ENCODE measurements at regions not wholly inside any gene's neighbourhood (a gene's known extent, or its start where the extent isn't known, plus 50 kb on each side); places are given as distances from the start of the nearest gene placed in this dataset.
"Not testable (repeated sequence)": the region's sequence is repeated elsewhere in the genome, so short reads cannot be mapped to it uniquely, and the experiment has no call there.

GRCh38 chr9:106233116-106233515 lies 538.8 kb downstream of the TMEM38B start:
- Histone ChIP-seq H3K27me3 (no peaks in the 10 kb centered on the region), H3K9me3 (no peaks in the 10 kb centered on the region), H3K27ac (no peak overlapping the region), H3K4me1 (no peaks in the 10 kb centered on the region), H3K36me3 (no peaks in the 10 kb centered on the region), H3K4me3 (replicated peaks in 1 of 3) (no peak overlapping the region)
- intact Hi-C loops (cut with DNase I): no loop called here
- TF ChIP-seq CTCF (IDR thresholded peaks at IDR 0.05): no peak
- no peak for TF ChIP-seq POLR2A (IDR thresholded peaks at IDR 0.05)
- DNase-seq: no peak

- H3K27ac ChIP-seq; intact Hi-C loops (cut with DNase I); H3K4me3 ChIP-seq (replicated peaks in 1 of 3); H3K36me3 ChIP-seq; H3K4me1 ChIP-seq; DNase-seq; H3K27me3 ChIP-seq; H3K9me3 ChIP-seq: not testable (repeated sequence)
- 97% methylated on average over 10 of the region's 10 CpGs for WGBS, 2 donors
These were observed 566.6 kb downstream of the TMEM38B start for GRCh38 chr9:106260908-106261307.

GRCh38 chr9:106277966-106278365 lies 583.6 kb downstream of the TMEM38B start:
- H3K4me1 ChIP-seq: no peaks in the 10 kb centered on the region
- H3K36me3 ChIP-seq: no peaks in the 10 kb centered on the region
- H3K4me3 ChIP-seq (replicated peaks in 1 of 3): no peak overlapping the region
- intact Hi-C loops (cut with DNase I): no loop called here
- WGBS, 2 donors: 75 to 81% methylated on average over 6 of the region's 6 CpGs
- TF ChIP-seq CTCF (IDR thresholded peaks at IDR 0.05): no peak
- no peak for TF ChIP-seq POLR2A (IDR thresholded peaks at IDR 0.05)
- no peaks in the 10 kb centered on the region for H3K27me3 ChIP-seq
- no peaks in the 10 kb centered on the region for H3K9me3 ChIP-seq
- no peak overlapping the region for H3K27ac ChIP-seq
- DNase-seq: no peak

GRCh38 chr9:106283769-106284168 lies 579.2 kb upstream of the ZNF462 start:
- intact Hi-C loops (cut with DNase I): no loop called here
- no peaks in the 10 kb centered on the region for H3K9me3 ChIP-seq
- no peak overlapping the region for H3K27ac ChIP-seq
- no peak for DNase-seq
- H3K27me3 ChIP-seq: no peaks in the 10 kb centered on the region
- WGBS, 2 donors: 72 to 76% methylated on average over 5 of the region's 5 CpGs
- no peak overlapping the region for H3K4me3 ChIP-seq (replicated peaks in 1 of 3)
- TF ChIP-seq POLR2A (IDR thresholded peaks at IDR 0.05): no peak
- no peak for TF ChIP-seq CTCF (IDR thresholded peaks at IDR 0.05)
- no peaks in the 10 kb centered on the region for H3K4me1 ChIP-seq
- no peaks in the 10 kb centered on the region for H3K36me3 ChIP-seq

GRCh38 chr9:106284296-106284695 lies 578.7 kb upstream of the ZNF462 start:
- 78 to 89% methylated on average over 4 of the region's 4 CpGs for WGBS, 2 donors
- Histone ChIP-seq H3K4me3 (replicated peaks in 1 of 3) (no peak overlapping the region), H3K27ac (no peak overlapping the region), H3K4me1 (no peaks in the 10 kb centered on the region), H3K27me3 (no peaks in the 10 kb centered on the region), H3K36me3 (no peaks in the 10 kb centered on the region), H3K9me3 (no peaks in the 10 kb centered on the region)
- DNase-seq: no peak
- TF ChIP-seq POLR2A (IDR thresholded peaks at IDR 0.05): no peak
- intact Hi-C loops (cut with DNase I): no loop called here

- Histone ChIP-seq H3K4me1 (no peaks in the 10 kb centered on the region), H3K36me3 (no peaks in the 10 kb centered on the region), H3K4me3 (replicated peaks in 1 of 3) (no peak overlapping the region), H3K27me3 (no peaks in the 10 kb centered on the region), H3K27ac (no peak overlapping the region), H3K9me3 (no peaks in the 10 kb centered on the region)
- no peak for DNase-seq
- intact Hi-C loops (cut with DNase I): no loop called here
- TF ChIP-seq CTCF (IDR thresholded peaks at IDR 0.05) (no peak), POLR2A (IDR thresholded peaks at IDR 0.05) (no peak)
These were observed 576.7 kb upstream of the ZNF462 start for GRCh38 chr9:106286249-106286648.
